ENCODE measurements at regions not wholly inside any gene's neighbourhood (a gene's known extent, or its start where the extent isn't known, plus 50 kb on each side); places are given as distances from the start of the nearest gene placed in this dataset.

DNA sequence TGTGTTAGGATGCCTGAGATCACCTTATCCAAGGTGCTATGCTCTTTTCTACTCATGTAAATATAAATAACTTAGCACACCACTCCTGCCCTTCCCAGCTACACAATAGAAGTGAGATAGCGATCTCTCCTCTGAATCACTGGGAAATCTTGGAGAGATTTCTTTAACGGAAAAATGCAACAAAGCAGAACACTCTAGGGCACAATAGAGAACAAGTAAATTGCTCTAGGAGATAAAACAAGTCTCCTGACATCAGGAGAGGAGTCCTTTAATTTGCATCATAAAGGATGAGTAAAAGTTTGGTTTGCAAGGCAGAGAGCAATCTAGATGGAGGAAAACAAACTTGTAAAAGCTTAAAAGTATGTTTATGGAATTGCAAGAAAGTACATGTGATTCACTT lies 224.1 kb downstream of the PAX3 start:
- TF ChIP-seq, protein P1, sequence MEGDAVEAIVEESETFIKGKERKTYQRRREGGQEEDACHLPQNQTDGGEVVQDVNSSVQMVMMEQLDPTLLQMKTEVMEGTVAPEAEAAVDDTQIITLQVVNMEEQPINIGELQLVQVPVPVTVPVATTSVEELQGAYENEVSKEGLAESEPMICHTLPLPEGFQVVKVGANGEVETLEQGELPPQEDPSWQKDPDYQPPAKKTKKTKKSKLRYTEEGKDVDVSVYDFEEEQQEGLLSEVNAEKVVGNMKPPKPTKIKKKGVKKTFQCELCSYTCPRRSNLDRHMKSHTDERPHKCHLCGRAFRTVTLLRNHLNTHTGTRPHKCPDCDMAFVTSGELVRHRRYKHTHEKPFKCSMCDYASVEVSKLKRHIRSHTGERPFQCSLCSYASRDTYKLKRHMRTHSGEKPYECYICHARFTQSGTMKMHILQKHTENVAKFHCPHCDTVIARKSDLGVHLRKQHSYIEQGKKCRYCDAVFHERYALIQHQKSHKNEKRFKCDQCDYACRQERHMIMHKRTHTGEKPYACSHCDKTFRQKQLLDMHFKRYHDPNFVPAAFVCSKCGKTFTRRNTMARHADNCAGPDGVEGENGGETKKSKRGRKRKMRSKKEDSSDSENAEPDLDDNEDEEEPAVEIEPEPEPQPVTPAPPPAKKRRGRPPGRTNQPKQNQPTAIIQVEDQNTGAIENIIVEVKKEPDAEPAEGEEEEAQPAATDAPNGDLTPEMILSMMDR (IDR thresholded peaks at IDR 0.05; ENCODE audit: low read depth, low read length): no peak
- no peak for TF ChIP-seq POLR2A (IDR thresholded peaks at IDR 0.05; ENCODE audit: extremely low read depth, insufficient read length)
